GM23248 (cell line): ENCODE measurements at regions not wholly inside any gene's neighbourhood (a gene's known extent, or its start where the extent isn't known, plus 50 kb on each side); places are given as distances from the start of the nearest gene placed in this dataset.

Experiments
- EZH2 ChIP-seq: fragments of 200-600 bp; sonication (generic); IDR thresholded peaks from 2 replicates; pipeline ENCODE4 v1.6.1; 2018; ENCODE audit warnings: antibody characterized with exemption, mild to moderate bottlenecking; ENCODE audit not compliant: insufficient read depth, poor library complexity, severe bottlenecking
- EZH2phosphoT487 ChIP-seq: fragments of 200-600 bp; sonication (generic); IDR thresholded peaks from 2 replicates; pipeline ENCODE4 v1.6.1; 2018; ENCODE audit warnings: antibody characterized with exemption, moderate library complexity, mild to moderate bottlenecking, low read depth; ENCODE audit not compliant: insufficient read depth

GRCh38 chr4:81606166-81606565 lies 134.5 kb upstream of the RASGEF1B start:
- no peak for TF ChIP-seq EZH2phosphoT487
- TF ChIP-seq EZH2 = no peak
